HG03575 (cell line): ENCODE measurements at regions not wholly inside any gene's neighbourhood (a gene's known extent, or its start where the extent isn't known, plus 50 kb on each side); places are given as distances from the start of the nearest gene placed in this dataset.
"Not testable (repeated sequence)": the region's sequence is repeated elsewhere in the genome, so short reads cannot be mapped to it uniquely, and the experiment has no call there.

Experiments
- ATAC-seq: cut with Tn5 transposase; IDR thresholded peaks from one replicate; pipeline ENCODE4 v1.9.1; 2021; ENCODE audit not compliant: unreplicated experiment, insufficient number of reproducible peaks, low FRiP score; ENCODE audit errors: extremely low read depth

DNA sequence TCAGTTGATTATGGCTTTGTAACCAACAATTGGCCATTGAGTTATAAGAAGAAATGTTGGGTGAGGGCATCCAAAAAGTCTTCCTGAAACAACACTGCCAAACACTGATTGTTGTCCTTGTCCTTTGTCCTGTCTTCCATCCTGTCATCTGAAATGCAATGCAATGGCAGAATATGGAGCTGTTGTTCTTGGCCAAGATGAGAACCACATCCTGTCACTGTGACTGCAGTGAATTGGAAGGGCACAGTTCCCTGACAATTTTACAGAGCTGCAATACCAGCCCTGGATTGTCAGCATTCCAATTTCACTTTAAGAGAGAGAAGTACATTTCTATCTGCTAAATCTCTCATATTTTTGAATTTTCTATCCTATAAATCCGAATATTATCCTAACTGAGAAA, 613.3 kb downstream of the FLRT2 start:
- ATAC-seq = no peak

DNA sequence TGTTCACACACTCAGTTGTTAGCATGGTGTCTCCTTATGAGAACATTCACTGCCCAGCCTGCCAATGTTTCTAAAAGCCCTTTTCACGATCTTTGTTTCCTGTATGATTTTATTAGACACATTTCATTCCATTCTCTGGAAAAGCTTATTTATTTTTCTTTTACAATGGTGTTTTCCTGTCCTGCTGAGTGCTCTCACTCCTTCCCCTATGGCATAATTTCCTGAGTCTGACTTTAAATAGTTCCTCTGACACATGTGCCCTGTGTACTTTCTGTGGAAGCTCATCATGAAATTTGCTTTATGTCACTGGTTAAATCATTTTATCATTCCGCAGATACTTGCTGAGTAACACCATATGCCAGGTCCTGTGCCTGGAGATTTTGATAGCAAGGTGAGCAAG, 612.0 kb downstream of the FLRT2 start:
- ATAC-seq = no peak

DNA sequence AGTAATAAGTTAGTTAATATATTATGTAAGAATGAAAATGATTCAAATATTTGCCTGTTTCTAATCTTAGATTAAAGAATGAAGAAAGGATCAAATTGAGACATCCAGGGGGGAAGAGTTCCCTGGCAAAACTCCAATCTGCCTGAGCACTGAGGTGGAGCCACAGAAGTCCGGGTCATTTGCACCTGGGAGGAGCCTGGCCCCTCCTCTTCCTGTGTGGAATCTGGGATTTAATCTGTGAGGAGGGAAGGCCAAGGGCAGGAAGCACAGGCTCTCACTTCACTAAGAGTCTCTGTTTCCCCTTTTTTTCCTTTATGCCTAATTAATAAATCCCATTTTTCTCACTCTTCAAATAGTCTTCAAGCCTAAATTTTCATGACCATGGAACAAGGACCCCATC, 599.5 kb downstream of the FLRT2 start:
- no peak for ATAC-seq

DNA sequence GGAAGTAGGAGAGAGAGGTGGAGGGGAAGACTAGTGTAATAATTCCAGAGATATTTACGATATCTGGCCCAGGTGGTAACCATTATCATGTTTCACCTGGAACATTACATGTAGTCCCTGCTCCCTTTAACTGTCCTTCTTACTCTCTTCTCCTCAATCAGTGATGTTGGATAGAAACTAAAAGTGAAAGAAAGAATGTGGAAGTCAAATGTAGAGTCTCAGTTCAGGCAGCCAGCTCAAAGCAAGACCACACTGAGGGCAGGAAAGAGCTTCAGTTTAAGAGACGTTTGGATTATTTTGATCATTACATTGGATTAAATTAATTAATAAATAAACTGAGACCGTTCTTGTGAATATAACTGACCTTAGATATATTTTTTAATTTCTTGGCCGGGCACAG, 594.4 kb downstream of the FLRT2 start:
- ATAC-seq = no peak

DNA sequence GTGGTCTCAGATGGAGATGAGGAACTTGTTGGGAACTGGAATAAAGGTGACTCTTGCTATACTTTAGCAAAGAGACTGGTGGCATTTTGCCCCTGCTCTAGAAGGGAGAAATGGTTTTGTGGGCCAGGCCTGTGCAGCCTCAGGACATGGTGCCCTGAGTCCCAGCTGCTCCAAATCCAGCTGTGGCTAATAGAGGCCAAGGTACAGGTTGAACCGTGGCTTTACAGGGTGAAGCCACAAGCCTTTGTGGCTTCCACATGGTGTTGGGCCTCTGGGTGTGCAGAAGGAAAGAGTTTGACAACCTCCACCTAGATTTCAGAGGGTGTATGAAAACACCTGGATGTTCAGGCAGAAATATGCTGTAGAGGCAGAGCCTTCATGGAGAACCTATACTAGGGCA, 586.0 kb downstream of the FLRT2 start:
- ATAC-seq = no peak

DNA sequence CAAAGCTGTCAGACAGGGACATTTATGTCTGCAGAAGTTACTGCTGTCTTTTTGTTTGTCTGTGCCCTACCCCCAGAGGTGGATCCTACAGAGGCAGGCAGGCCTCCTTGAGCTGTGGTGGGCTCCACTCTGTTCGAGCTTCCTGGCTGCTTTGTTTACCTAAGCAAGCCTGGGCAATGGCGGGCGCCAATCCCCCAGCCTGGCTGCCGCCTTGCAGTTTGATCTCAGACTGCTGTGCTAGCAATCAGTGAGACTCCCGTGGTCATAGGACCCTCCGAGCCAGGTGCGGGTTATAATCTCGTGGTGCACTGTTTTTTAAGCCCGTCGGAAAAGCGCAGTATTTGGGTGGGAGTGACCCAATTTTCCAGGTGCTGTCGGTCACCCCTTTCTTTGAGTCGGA, 580.9 kb downstream of the FLRT2 start:
- not testable (repeated sequence) for ATAC-seq

DNA sequence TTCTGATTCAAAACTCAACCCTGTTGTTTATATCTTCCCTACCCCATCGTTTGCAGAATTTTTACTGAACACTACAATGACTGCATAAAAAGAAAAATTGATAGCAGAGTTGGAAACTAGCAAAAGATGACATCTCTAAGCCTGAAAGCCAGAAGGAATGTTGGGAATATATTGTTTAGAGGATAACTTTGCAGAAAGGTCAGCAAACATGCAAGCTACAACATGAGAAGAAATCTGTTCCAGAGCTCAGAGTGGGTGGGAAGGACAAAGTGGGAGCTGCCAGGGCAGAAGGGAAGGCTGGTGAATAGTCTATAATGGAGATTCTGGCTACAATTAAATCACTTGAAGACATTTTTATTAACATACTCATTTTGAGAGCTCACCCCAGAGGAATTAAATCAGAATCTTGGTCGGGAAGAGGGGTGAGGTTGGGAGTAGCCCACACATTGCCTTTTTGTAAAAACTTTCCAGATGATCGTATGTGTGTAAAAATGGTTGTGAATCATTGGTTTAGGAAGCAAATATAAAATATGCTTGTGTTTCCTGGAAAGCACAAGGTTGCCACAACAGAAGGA, 574.8 kb downstream of the FLRT2 start:
- ATAC-seq = no peak

DNA sequence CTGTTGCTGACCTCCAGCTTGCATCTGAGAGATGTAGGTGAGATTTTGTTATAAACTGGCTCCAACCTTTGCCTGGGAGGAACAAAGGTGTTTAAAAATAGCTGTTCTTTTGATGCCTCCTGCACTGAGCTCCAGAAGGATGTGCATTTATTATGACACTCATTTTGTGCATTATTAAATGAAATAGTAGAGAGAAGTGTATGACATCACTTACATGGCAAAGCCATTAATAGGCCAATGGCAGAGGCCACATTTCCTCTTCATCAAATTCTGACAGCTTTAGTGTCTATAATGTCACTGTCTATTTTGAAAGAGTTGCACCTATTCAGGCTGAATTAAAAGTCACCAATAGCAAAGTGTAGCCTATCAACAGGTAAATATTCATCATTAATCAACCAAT, 564.6 kb downstream of the FLRT2 start:
- ATAC-seq = no peak

DNA sequence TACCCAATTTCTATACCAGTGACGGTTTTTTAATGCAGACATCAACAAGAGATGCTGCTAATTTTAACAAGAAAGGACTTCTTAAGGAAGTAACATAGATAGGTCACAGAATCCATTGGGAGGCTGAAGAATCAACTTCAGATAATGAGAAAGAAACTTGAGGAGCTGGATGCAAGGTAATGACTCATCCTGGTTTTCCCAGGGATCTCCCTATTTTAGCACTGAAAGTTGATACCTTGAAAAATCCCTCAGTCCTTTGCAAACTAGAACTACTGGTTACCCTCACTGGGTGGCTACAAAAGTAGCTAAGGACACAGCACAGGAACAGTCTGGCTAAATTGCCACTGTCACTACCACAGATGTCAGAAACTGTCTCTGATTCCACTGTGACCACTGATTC, 561.9 kb downstream of the FLRT2 start:
- no peak for ATAC-seq

DNA sequence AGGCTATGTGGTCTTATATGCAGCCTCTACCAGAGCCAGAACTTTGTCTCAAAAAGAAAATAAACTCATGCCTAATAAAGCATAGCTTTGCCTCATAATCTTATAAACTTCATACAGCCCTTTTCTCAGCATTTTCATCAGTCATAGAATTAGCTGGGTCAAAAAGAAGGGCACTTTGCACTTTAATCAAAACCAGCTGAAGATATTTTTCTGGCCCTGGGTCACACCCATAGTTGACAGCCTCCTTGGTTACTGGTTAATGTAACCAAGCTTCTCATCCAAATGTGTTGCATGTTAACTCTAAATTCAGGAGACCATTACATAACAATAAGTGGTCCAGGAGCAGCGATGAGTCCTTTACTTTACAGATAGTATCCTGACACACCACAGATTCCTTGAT, 558.2 kb downstream of the FLRT2 start:
- ATAC-seq = no peak

DNA sequence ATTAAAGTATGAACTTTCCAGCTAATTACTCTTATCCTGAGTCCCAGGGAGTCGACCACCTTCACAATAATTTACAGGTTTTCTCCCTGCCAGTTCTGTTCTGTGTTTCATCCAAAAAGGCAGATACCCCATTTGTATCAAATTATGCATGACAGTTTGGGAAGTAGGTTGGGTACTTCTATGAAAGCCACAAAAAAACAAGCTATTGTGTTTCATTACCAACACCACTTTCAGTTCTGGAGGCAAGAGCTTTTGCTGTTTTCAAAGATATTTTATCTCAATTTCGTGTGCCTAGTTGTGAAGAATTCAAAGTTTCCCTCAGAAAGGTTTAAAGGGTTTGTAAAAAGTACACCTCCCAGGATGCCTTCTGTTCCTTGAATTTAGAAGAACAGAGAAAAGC, 557.4 kb downstream of the FLRT2 start:
- ATAC-seq = no peak

DNA sequence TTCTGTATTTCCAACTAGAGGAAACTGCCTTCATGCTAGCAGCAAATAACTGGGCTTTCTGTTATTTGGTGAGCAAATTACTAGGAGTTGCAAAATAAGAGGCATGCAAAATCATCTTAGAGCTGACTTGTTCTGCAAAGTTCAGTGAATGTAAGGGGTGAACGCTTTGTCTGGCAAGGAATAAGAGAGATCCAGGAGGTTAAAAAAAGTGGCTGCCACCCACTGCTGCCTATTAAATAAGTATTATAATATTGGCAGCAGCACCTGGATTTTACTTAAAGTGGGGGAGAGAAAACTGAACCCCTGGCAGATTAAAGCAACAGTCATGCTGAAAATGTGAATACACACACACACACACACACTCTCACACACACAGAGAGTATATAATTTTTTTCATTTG, 557.0 kb downstream of the FLRT2 start:
- no peak for ATAC-seq

DNA sequence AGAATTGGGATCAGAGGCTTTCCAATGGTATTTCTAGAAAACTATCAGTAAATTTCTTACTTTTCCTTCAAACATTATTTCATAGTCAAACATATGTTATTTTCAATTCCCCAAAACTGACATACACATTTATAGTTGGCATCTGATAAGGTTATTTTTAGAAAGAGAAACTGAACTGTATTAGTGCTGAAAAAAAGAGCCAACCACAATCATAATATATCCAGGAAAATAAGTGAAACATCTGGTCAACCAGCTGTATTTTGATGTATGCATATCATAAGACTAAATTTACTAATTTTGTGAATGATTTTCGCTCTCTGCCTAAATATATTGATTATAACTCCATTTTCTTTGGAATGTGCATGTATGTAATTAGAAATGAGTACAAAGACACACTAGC, 554.2 kb downstream of the FLRT2 start:
- ATAC-seq = no peak

DNA sequence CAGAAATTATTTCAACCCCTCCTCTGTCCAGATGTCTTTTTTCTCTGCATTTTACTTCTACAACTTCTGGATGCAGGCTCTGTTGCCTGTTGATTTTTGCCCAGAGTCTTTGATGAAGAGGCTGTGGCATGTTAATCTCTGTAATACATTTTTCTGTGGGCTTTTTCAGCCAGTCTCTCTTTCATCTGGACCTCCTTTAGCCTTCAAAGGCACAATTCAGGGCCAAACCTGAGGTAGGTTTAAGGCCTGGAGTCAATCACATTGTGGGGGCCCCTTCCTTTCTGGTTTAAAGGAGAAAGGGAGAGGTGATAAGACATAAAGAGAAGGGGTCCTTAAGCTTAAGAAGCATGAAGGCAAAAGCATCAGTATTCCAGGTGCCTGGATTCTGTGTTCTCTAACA, 553.7 kb downstream of the FLRT2 start:
- no peak for ATAC-seq

DNA sequence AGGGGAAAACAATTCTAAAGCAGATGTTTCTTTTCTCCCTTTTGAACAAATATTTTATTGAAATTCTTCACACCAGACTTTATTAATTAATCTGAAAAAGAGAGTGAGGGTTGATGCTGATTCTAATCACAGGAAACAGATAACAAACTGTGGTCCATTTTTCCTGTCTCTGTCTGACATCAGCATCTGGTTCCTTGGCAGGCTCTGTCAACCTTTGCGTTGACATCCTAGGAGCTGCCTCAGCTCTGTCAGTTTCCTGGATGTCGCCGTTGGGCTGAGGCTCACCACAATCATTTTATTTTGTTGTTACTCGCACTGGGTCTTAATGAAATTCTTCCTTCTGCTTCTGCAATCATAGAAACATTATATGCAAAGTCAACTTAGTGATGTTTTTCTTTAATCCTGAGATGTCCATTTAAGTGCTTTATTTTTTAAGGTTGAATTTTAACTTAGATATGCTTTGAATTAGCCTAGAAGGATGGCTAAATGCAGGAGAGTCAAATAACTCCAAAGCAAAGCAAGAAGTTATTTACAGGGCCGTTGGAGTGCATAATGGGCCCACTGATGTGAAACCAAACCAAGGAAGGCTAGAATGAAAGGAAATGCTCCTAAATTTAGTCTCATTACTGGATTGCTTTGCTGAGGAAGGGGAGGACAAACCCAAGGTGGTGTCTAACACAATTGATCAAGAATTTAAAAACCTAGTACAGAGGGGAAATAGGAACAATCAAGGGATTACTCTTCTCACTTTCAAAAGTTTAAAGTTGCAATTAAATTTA, 542.4 kb downstream of the FLRT2 start:
- no peak for ATAC-seq

DNA sequence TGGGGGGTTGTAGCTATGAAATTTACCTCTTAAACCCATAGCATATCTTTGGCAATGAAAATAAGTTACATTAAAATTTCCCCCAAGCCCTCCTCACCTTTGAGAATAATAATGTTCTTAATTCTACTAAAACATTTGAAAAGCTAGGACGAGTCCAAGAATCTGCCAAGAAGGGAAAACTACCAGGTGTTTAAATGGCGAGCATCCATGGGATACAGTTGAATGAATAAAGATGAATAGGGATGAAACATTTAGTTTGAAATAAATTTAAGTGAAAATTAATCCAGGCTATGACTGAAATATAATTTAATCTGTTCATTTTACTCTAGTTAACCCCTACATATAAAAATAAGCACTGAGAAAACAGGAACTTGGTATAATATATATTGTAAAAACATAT, 536.7 kb downstream of the FLRT2 start:
- ATAC-seq = no peak

DNA sequence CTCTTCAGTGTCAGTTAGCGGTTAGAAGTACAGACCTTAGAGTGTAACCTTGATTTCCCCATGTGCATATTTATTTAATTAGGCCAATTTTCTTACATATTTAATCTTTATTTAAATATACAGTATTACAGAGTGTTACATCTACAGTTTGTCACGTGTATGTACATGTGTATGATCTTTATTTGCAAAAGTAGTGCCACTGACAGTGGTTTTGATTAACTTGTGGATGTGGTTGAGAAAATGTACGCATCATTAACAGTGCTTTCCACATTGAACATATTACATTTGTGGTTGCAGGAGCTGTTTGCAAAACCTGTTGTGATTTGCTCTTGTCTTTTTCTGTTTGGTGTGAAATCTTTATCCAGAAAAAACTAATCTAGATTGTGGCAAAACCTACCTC, 535.5 kb downstream of the FLRT2 start:
- ATAC-seq = no peak

DNA sequence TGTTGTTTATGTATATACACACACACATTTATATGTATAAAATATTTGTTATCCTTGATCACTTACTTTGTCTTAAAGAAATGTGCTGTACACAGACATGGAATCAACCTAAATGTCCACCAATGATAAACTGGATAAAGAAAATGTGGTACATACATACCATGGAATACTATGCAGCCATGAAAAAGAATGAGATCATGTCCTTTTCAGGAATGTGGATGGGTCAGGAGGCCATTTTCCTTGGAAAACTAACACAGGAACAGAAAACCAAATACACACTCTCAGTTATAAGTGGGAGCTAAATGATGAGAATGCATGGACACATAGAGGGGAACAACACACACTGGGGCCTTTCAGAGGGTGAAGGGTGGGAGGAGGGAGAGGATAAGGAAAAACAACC, 534.7 kb downstream of the FLRT2 start:
- not testable (repeated sequence) for ATAC-seq

DNA sequence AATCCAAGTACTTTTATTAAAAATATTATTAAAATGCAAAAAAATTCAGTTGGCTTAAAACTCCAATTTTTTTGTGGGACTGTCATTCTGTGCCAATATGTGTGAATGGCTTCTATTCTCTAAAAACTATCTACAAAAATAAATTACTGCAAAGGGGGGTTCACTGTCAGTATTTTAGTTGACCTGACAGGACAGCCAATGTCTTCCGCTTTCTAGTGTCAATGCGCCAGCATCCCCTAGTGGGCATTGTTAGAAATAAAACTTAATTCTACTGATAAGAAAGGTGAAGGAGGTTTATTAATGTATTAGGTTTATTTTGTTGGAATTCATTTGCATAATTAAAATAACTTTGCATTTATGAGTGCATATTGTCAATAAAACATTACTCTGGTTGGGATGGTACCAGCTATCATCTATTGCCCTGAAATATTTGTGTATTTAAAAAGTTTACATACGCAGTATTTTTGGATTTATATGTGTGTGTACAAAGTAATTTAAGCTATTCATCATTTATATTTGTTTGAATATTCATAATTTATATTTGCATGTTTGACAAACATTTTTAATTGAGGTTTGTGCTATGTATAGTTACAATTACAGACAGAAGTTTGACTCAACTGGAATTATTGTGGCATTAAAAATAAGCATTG, 527.2 kb downstream of the FLRT2 start:
- ATAC-seq = no peak

DNA sequence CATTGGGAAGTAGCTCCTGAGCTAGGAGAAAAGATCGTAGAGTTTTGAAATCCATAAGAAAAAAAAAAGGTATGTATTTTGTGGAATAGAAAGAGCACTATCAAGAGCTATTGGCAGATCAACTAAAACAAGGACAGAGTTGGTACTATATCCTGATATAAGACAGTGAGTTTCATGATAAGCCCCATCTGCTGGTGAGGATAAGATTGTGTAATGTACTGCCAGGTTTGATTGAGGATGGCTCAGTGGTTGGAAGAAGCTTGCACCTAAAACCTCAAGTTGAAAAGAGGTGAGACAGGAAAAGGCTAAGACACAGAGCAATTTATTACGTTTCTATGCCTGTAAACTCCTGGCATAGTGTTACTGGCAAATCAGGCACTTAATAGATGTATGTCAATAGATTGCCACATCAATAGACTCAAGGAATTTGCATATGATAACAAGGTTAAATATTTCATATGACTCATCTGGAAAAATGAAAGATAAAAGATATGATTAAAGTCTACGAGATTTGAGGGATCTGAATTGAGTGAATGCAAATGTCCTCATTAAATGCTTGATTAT, 525.6 kb downstream of the FLRT2 start:
- ATAC-seq = no peak
